Neural progenitor cell (in vitro differentiated cells): ENCODE measurements at regions not wholly inside any gene's neighbourhood (a gene's known extent, or its start where the extent isn't known, plus 50 kb on each side); places are given as distances from the start of the nearest gene placed in this dataset.
"Not testable (repeated sequence)": the region's sequence is repeated elsewhere in the genome, so short reads cannot be mapped to it uniquely, and the experiment has no call there.

Source experiments
- DNase-seq: peaks from one replicate; pipeline ENCODE4 v3.0.0-alpha.2; 2016; ENCODE audit warnings: low spot score
- H2AFZ ChIP-seq: fragments of 200-600 bp; sonication (generic); replicated peaks from 2 replicates; pipeline ENCODE4 v1.6.1; 2016; ENCODE audit warnings: antibody characterized with exemption
- H3F3A ChIP-seq: fragments of 200-600 bp; sonication (generic); 2 replicates; pipeline ENCODE4 v1.6.1; 2016; ENCODE audit warnings: antibody characterized with exemption, low read depth
- H3K27ac ChIP-seq: fragments of 200-600 bp; sonication (generic); 2 replicates; pipeline ENCODE4 v1.5.1; 2016; ENCODE audit warnings: mild to moderate bottlenecking
- H3K27me3 ChIP-seq: fragments of 200-600 bp; sonication (generic); 2 replicates; pipeline ENCODE4 v1.6.1; 2016; ENCODE audit warnings: mild to moderate bottlenecking, moderate library complexity
- H3K36me3 ChIP-seq: fragments of 200-600 bp; sonication (generic); 2 replicates; pipeline ENCODE4 v1.5.1; 2016
- H3K4me1 ChIP-seq: fragments of 200-600 bp; sonication (generic); 2 replicates; pipeline ENCODE4 v1.6.1; 2016; ENCODE audit warnings: mixed run types
- H3K4me2 ChIP-seq: fragments of 200-600 bp; sonication (generic); 2 replicates; pipeline ENCODE4 v1.6.1; 2016
- H3K4me3 ChIP-seq: fragments of 200-600 bp; sonication (generic); 2 replicates; pipeline ENCODE4 v1.5.1; 2016
- H3K79me2 ChIP-seq: fragments of 200-600 bp; sonication (generic); 2 replicates; pipeline ENCODE4 v1.6.1; 2016; ENCODE audit warnings: low read depth
- H3K9ac ChIP-seq: fragments of 200-600 bp; sonication (generic); 2 replicates; pipeline ENCODE4 v1.6.1; 2016
- H3K9me3 ChIP-seq: fragments of 200-600 bp; sonication (generic); 2 replicates; pipeline ENCODE4 v1.5.1; 2016; ENCODE audit warnings: low read depth
- H4K20me1 ChIP-seq: fragments of 200-600 bp; sonication (generic); 2 replicates; pipeline ENCODE4 v1.6.1; 2016; ENCODE audit warnings: low read depth
- H3K27ac Mint-ChIP-seq: 3 replicates; pipeline ENCODE4 v1.8.0; 2021; ENCODE audit warnings: mixed read lengths
- H3K27me3 Mint-ChIP-seq: 2 replicates; pipeline ENCODE4 v1.8.0; 2022; ENCODE audit warnings: low read depth, mild to moderate bottlenecking, inconsistent platforms, moderate library complexity, mixed read lengths; ENCODE audit not compliant: insufficient read depth
- H3K36me3 Mint-ChIP-seq: 3 replicates; pipeline ENCODE4 v1.8.0; 2021; ENCODE audit warnings: mixed read lengths
- H3K4me1 Mint-ChIP-seq: 3 replicates; pipeline ENCODE4 v1.8.0; 2021; ENCODE audit warnings: mixed read lengths
- H3K4me3 Mint-ChIP-seq: 3 replicates; pipeline ENCODE4 v1.8.0; 2021; ENCODE audit warnings: mild to moderate bottlenecking, moderate library complexity, mixed read lengths
- H3K9me3 Mint-ChIP-seq: 3 replicates; pipeline ENCODE4 v1.8.0; 2020; ENCODE audit warnings: mixed read lengths
- EZH2 ChIP-seq: fragments of 200-600 bp; sonication (generic); IDR thresholded peaks from 2 replicates; pipeline ENCODE4 v1.6.1; 2017; ENCODE audit warnings: antibody characterized with exemption, mild to moderate bottlenecking, moderate library complexity
- EZH2phosphoT487 ChIP-seq: fragments of 200-600 bp; sonication (generic); IDR thresholded peaks from 2 replicates; pipeline ENCODE4 v1.6.1; 2017; ENCODE audit warnings: antibody characterized with exemption
- TF ChIP-seq, protein P1 (sequence below): fragments of 200-600 bp; sonication (generic); IDR thresholded peaks from 2 replicates; pipeline ENCODE4 v1.5.1; 2017; ENCODE audit warnings: antibody characterized with exemption, mild to moderate bottlenecking

DNA sequence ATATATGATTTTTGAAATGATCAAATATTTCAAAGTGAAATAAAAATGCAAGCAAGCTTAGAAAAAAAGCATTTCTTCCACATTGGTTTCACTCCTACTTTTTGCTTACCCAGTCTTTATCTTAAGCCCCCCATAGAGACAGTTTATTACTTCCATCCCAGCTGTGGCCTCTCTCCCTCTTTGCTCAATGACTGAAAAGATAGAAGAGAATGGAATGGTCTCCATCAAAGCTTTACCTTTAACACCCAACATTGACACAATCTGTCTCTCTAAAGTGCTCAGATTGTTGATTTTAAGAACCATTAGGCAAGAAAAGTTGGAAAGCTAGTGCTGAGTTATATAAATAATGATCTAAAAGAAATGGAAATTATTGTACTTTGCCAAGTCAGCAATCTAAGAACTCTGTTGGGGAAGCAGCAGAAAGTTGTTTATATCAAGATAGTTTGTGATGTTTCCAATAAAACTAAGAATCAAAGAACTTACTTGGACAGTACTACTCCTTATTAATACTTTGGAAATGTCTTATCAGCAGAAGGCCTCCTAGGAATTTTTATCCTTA is 277.5 kb upstream of the NREP start:
- Histone ChIP-seq H4K20me1 (no peaks in the 10 kb centered on the region), H3K79me2 (no peaks in the 10 kb centered on the region), H3K4me1 (peaks cover 5% of the 10 kb centered on the region), H3K27me3 (no peaks in the 10 kb centered on the region), H3K36me3 (no peaks in the 10 kb centered on the region), H3K27ac (no peak overlapping the region), H3K9ac (no peak overlapping the region), H3K4me2 (no peak overlapping the region), H3F3A (no peaks in the 10 kb centered on the region), H2AFZ (no peak overlapping the region), H3K4me3 (no peak overlapping the region), H3K9me3 (no peaks in the 10 kb centered on the region)
- DNase-seq = no peak
- H3K27me3 Mint-ChIP-seq = no peaks in the 10 kb centered on the region
- H3K4me3 Mint-ChIP-seq = no peak overlapping the region
- H3K27ac Mint-ChIP-seq = no peak overlapping the region
- no peaks in the 10 kb centered on the region for H3K36me3 Mint-ChIP-seq
- peaks cover 10% of the 10 kb centered on the region for H3K9me3 Mint-ChIP-seq
- peaks cover 2% of the 10 kb centered on the region for H3K4me1 Mint-ChIP-seq
- TF ChIP-seq EZH2 (no peak), EZH2phosphoT487 (no peak)
- TF ChIP-seq, protein P1, sequence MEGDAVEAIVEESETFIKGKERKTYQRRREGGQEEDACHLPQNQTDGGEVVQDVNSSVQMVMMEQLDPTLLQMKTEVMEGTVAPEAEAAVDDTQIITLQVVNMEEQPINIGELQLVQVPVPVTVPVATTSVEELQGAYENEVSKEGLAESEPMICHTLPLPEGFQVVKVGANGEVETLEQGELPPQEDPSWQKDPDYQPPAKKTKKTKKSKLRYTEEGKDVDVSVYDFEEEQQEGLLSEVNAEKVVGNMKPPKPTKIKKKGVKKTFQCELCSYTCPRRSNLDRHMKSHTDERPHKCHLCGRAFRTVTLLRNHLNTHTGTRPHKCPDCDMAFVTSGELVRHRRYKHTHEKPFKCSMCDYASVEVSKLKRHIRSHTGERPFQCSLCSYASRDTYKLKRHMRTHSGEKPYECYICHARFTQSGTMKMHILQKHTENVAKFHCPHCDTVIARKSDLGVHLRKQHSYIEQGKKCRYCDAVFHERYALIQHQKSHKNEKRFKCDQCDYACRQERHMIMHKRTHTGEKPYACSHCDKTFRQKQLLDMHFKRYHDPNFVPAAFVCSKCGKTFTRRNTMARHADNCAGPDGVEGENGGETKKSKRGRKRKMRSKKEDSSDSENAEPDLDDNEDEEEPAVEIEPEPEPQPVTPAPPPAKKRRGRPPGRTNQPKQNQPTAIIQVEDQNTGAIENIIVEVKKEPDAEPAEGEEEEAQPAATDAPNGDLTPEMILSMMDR = no peak

- not testable (repeated sequence) for H3K4me2 ChIP-seq, DNase-seq, H3K4me3 Mint-ChIP-seq, H2AFZ ChIP-seq, H3K9ac ChIP-seq, H3K36me3 Mint-ChIP-seq, H3K4me1 ChIP-seq, H3K27me3 ChIP-seq, H3K9me3 ChIP-seq, H3K27ac Mint-ChIP-seq, H3K9me3 Mint-ChIP-seq, H3K4me3 ChIP-seq, H3K27me3 Mint-ChIP-seq, H3K4me1 Mint-ChIP-seq, H4K20me1 ChIP-seq, H3K27ac ChIP-seq, H3K36me3 ChIP-seq, H3K79me2 ChIP-seq, H3F3A ChIP-seq
Measured at GRCh38 chr5:112026879-112027278, 269.9 kb upstream of the NREP start.

DNA sequence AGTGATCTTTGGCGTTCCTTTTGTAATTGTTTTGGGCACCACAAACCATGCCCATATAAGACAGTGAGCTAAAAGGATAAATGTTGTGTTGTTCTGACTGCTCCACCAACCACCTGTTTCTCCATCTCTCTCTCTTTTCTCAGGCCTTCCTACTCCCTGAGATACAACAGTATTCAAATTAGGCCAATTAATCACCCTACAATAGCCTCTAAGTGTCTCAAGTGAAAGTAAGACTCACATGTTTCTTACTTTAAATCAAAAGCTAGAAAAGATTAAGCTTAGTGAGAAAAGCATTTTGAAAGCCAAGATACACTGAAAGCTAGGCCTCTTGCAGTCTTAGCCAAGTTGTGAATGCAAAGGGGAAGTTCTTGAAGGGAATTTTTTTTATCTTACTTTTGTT is 268.8 kb upstream of the NREP start:
- TF ChIP-seq EZH2 (no peak), EZH2phosphoT487 (no peak)
- TF ChIP-seq, protein P1 = no peak
- Histone ChIP-seq H3K9me3 (no peaks in the 10 kb centered on the region), H3K27me3 (no peaks in the 10 kb centered on the region), H2AFZ (peak overlapping the region; percentile 22), H3K79me2 (no peaks in the 10 kb centered on the region), H3K4me2 (no peak overlapping the region), H3K4me1 (peaks cover 6% of the 10 kb centered on the region), H3K4me3 (no peak overlapping the region), H3K36me3 (no peaks in the 10 kb centered on the region), H3F3A (no peaks in the 10 kb centered on the region), H3K9ac (no peak overlapping the region), H4K20me1 (no peaks in the 10 kb centered on the region), H3K27ac (no peak overlapping the region)
- DNase-seq = no peak
- H3K36me3 Mint-ChIP-seq = no peaks in the 10 kb centered on the region
- H3K27me3 Mint-ChIP-seq = no peaks in the 10 kb centered on the region
- peaks cover 6% of the 10 kb centered on the region for H3K9me3 Mint-ChIP-seq
- H3K4me3 Mint-ChIP-seq = no peak overlapping the region
- no peak overlapping the region for H3K27ac Mint-ChIP-seq
- H3K4me1 Mint-ChIP-seq = no peaks in the 10 kb centered on the region

DNA sequence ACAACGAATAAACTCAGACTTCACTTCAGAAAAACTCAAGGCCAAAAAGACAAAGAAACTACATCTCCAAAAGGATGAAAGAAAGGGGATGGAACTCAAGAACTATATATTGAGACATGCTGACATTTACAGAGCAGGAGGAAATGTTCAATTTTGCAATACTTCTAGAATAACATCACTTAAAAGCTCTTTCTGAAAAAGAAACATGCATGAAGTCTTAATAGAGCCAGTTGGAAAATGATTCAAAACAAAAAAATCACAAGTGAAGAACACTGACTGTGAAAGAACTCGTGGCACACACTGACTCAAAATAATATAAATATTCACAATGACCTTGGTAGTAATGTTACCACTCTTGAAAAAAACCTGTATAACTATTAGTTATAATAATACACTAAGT is 267.8 kb upstream of the NREP start:
- Mint-ChIP-seq H3K27me3 (no peaks in the 10 kb centered on the region), H3K4me1 (no peaks in the 10 kb centered on the region), H3K9me3 (peaks cover 3% of the 10 kb centered on the region), H3K4me3 (no peak overlapping the region), H3K36me3 (no peaks in the 10 kb centered on the region), H3K27ac (no peak overlapping the region)
- no peak for DNase-seq
- no peak for TF ChIP-seq EZH2
- no peak for TF ChIP-seq EZH2phosphoT487
- TF ChIP-seq, protein P1 = no peak
- Histone ChIP-seq H4K20me1 (no peaks in the 10 kb centered on the region), H3K9ac (no peak overlapping the region), H3F3A (no peaks in the 10 kb centered on the region), H3K4me2 (no peak overlapping the region), H3K27me3 (no peaks in the 10 kb centered on the region), H3K27ac (no peak overlapping the region), H3K79me2 (no peaks in the 10 kb centered on the region), H3K9me3 (no peaks in the 10 kb centered on the region), H3K4me1 (peaks cover 6% of the 10 kb centered on the region), H3K4me3 (no peak overlapping the region), H3K36me3 (no peaks in the 10 kb centered on the region), H2AFZ (no peak overlapping the region)
